Cardiac fibroblast (primary cell): ENCODE measurements at regions not wholly inside any gene's neighbourhood (a gene's known extent, or its start where the extent isn't known, plus 50 kb on each side); places are given as distances from the start of the nearest gene placed in this dataset.

Experiments used
- DNase-seq, 2 donors: peaks; one replicate each; pipeline versions ENCODE4 v3.0.0 to v3.0.0-alpha.2; 2010; ENCODE audit warnings: low read depth in 2 of 2
- H3K4me3 ChIP-seq, 2 donors: replicated peaks in 1 of 2; 1 replicate in 1 of 2; 2 replicates in 1 of 2; pipeline ENCODE4 v1.5.1; 2011; ENCODE audit warnings: low read depth in 2 of 2, low read length in 2 of 2, mild to moderate bottlenecking in 2 of 2, moderate library complexity in 1 of 2
- TF ChIP-seq, protein P1 (sequence below): IDR thresholded peaks from one replicate; pipeline ENCODE4 v1.5.1; 2011; ENCODE audit warnings: low read depth, mild to moderate bottlenecking, low read length, inconsistent platforms

DNA sequence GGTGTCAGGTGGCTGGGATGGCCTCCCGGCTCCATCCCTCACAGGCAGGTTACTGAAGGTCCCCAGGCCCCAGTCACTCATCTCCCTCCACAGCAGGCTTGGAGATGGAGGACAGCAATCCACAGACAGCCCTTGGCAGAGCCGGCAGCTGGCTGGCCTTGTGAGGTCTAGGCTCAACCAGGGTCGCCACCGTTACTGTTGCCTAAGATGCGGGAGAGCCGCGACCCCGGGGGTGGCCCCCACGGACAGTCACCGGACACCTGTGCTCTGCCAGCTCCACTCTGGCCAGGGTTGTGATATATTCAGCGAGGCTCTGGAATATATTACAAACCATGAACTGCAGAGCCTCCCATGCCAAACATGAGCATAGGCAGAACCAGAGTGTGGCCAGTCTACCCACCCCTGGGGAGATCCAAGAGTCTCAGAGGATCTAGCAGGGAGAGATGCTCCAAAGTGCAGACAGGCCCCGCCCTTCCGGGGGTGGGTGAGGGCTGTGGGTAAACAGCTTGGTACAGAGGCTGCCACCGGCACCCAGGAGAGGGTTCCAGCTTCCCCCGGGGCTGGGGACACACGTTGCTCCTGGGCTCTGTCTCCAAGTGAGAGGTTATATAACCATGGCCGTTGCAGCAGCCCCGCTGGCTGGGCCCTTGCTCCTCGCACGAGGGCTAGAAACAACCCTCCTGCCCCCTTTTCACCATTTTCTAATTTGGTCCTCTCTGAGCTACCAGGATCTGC lies 55.9 kb upstream of the DIO3 start:
- DNase-seq, result no peak
- TF ChIP-seq, protein P1, sequence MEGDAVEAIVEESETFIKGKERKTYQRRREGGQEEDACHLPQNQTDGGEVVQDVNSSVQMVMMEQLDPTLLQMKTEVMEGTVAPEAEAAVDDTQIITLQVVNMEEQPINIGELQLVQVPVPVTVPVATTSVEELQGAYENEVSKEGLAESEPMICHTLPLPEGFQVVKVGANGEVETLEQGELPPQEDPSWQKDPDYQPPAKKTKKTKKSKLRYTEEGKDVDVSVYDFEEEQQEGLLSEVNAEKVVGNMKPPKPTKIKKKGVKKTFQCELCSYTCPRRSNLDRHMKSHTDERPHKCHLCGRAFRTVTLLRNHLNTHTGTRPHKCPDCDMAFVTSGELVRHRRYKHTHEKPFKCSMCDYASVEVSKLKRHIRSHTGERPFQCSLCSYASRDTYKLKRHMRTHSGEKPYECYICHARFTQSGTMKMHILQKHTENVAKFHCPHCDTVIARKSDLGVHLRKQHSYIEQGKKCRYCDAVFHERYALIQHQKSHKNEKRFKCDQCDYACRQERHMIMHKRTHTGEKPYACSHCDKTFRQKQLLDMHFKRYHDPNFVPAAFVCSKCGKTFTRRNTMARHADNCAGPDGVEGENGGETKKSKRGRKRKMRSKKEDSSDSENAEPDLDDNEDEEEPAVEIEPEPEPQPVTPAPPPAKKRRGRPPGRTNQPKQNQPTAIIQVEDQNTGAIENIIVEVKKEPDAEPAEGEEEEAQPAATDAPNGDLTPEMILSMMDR, result no peak
- no peak overlapping the region for H3K4me3 ChIP-seq

DNA sequence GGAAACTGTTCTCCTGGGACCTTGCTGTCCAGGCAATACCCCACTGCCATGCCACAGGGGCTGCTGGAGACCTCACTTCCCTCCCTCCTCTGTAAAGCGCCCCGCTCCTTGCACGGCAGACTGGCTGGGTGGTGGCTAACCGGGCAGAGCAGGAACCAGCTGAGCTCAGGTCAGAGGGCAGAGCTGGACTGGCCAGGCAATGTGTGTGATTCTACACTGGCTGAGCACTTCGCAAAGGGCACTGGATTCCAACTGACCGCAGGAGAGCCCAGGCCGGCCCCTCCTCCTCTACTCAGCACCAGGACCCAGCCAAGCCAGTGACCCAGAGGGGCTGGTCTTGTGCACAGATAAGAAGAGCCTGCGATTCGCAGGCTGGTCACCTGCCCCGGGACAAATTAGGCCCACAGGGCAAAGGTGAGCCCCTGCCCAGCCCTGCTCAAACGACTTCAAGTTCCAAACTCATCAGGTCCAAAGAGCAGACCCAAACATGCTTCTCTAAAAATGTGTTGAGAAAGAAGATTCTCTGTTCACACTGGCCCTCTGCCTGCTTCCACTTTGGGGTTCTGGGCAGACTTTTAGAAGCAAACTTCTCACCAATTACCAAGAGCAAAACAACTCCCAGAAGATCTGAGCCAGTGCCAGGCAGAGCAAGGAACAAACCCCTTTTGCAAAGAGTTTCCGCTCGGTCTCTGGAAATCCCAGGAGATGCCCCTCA lies 54.9 kb upstream of the DIO3 start:
- H3K4me3 ChIP-seq, result no peak overlapping the region
- TF ChIP-seq, protein P1, result no peak
- DNase-seq, result no peak

DNA sequence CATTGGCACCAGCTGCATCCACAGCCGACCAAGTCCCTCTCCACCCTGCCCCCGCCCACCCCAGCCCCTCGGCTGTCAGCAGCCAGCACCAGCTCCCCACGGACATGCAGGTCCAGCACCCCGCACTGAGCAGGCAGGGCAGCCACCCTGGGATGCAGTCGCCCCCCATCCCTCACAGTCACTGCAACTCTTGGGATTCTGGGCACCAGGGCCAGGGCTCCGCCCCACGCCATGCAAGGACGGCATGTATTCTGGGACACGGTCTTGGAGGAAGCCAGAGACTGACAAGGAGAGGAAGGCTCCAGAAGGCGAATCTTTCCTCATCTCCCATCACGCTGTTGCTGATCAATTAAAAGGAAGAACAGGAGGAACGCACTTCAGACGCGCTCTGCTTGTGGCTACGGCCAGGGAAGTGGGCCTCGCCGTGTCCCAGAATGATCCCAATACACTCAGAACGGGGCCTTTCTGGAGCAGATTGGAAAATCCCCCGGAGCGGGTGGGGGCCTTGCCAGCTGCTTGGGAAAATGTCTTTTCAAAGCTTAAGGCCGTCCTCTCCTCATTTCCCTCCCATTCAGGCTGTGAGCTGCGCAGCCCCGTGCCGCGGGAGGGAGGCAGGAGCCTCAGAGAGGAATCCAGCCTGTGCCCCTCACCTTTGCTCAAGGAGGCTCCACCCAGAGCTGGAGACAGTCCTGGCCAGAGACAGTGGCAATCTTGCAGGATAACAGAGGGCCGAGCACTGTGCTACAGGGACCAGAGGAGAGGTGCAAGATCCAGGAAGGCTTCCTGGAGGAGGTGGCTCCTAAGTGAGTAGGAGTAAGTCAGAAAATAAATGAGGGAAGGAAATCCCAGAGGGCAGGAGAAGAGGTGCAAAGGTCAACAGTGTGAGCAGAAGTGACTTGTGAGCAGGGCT lies 54.1 kb upstream of the DIO3 start:
- TF ChIP-seq, protein P1, result no peak
- no peak overlapping the region for H3K4me3 ChIP-seq
- no peak for DNase-seq

DNA sequence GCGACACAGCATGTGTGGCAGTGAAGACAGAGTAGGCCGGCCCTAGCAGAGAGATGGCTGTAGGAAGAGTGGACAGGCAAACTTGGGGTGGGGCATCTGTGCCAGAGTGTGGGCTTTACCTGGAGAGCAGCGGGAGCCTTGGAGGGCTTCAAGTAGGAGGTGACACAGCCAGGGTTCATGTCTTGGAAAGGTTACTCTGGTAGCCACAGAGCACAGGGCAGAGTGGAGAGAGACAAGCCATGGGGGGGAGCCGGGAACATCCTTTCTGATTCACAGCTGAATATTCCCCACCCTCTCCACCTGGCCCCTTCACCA lies 53.5 kb upstream of the DIO3 start:
- no peak for DNase-seq
- TF ChIP-seq, protein P1, result no peak
- H3K4me3 ChIP-seq, result no peak overlapping the region

DNA sequence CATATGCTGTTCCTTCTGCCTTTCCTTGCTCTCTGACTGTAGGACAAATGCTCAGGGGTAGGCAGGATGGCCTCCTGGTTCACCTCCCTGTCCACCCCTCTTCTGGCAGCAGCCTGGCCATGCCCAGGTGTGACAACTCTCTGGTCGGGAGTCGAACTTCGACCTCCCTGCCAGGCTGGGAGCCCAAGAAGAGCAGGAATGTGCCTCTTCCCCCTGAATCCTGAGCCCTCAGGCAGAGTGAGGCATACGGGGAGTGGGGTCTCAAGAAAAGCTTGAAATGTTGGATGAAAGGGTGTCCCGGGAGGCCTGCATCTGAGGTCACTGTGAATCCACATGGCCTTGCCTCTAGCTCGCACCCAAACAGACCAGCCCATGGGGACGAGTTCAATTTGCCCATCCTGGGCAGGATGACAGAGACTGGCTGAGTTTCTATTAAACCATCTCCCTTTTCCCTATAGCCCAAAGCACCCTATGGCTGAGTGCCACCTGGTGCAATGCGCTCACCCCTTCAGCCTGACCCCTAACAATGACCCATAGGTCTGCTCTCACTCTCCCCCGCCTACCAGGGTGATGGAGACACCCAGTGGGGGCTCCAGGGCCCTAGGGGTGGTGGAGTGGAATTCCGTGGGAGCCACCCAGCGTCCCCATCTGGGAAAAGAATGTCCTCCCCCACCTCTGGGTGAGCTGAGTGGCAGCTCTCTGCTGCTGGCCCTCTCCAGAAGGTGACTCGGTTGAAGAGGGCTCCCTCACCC lies 52.9 kb upstream of the DIO3 start:
- no peak overlapping the region for H3K4me3 ChIP-seq

More for the DNA sequence above, 52.9 kb upstream of the DIO3 start:
- DNase-seq, result no peak
- TF ChIP-seq, protein P1, result no peak
